Skeletal muscle tissue (tissue), 3 donors: ENCODE measurements at regions not wholly inside any gene's neighbourhood (a gene's known extent, or its start where the extent isn't known, plus 50 kb on each side); places are given as distances from the start of the nearest gene placed in this dataset.

ENCODE experiments used
- H3K27ac ChIP-seq: one replicate; pipeline ENCODE4 v1.7.0; 2013; ENCODE audit warnings: mild to moderate bottlenecking, low read depth, low read length, inconsistent platforms
- H3K27me3 ChIP-seq, 3 donors: one replicate each; pipeline ENCODE4 v1.7.0; 2013; ENCODE audit warnings: low read length in 3 of 3; ENCODE audit not compliant: control insufficient read depth in 3 of 3, insufficient read depth in 3 of 3
- H3K36me3 ChIP-seq, 3 donors: one replicate each; pipeline ENCODE4 v1.7.0; 2013; ENCODE audit warnings: low read length in 3 of 3; ENCODE audit not compliant: control insufficient read depth in 3 of 3, insufficient read depth in 3 of 3
- H3K4me1 ChIP-seq, 3 donors: one replicate each; pipeline ENCODE4 v1.7.0; 2013; ENCODE audit warnings: low read length in 3 of 3, mild to moderate bottlenecking in 3 of 3; ENCODE audit not compliant: control insufficient read depth in 3 of 3, insufficient read depth in 3 of 3
- H3K4me3 ChIP-seq, 3 donors: one replicate each; pipeline ENCODE4 v1.7.0; 2013; ENCODE audit warnings: low read length in 3 of 3
- H3K9ac ChIP-seq, 3 donors: one replicate each; pipeline ENCODE4 v1.7.0; 2013; ENCODE audit warnings: low read length in 3 of 3, mild to moderate bottlenecking in 3 of 3, moderate library complexity in 2 of 3, low read depth in 1 of 3
- H3K9me3 ChIP-seq, 3 donors: one replicate each; pipeline ENCODE4 v1.7.0; 2013; ENCODE audit warnings: low read length in 3 of 3; ENCODE audit not compliant: control insufficient read depth in 3 of 3
- donor health status: Osteomylitis.

- H3K9ac ChIP-seq, result no peak overlapping the region
- H3K36me3 ChIP-seq, result no peaks in the 10 kb centered on the region
- no peaks in the 10 kb centered on the region for H3K9me3 ChIP-seq
- no peaks in the 10 kb centered on the region for H3K4me1 ChIP-seq
- H3K4me3 ChIP-seq, result no peak overlapping the region
- H3K27me3 ChIP-seq, result no peaks in the 10 kb centered on the region
- H3K27ac ChIP-seq, result no peak overlapping the region
Measured at GRCh38 chr3:148150141-148150540, 547.6 kb upstream of the AGTR1 start.

DNA sequence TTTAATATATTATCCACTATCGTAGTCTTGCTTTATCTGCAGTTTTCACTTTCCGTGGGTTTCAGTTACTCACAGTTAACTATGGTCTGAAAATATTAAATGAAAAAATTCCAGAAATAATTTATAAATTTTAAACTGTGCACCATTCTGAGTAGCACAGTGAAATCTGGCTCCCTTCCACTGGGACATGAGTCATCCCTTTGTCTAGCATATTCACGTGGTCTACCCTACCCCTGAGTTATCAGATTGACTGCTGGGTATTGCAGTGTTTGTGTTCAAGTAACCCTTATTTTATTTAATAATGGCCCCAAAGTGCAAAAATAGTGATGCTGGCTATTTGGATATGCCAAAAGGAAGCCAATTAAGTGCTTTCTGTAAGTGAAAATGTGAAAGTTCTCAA, 539.5 kb upstream of the AGTR1 start:
- Histone ChIP-seq H3K9me3 (no peaks in the 10 kb centered on the region), H3K27me3 (no peaks in the 10 kb centered on the region), H3K4me3 (no peak overlapping the region), H3K36me3 (no peaks in the 10 kb centered on the region), H3K9ac (no peak overlapping the region), H3K4me1 (no peaks in the 10 kb centered on the region), H3K27ac (no peak overlapping the region)

GRCh38 chr3:148162132-148162531, 535.6 kb upstream of the AGTR1 start:
- no peaks in the 10 kb centered on the region for H3K36me3 ChIP-seq
- H3K27me3 ChIP-seq, result no peaks in the 10 kb centered on the region
- H3K4me3 ChIP-seq, result no peak overlapping the region
- no peak overlapping the region for H3K27ac ChIP-seq
- no peak overlapping the region for H3K9ac ChIP-seq
- H3K4me1 ChIP-seq, result no peaks in the 10 kb centered on the region
- H3K9me3 ChIP-seq, result no peaks in the 10 kb centered on the region

DNA sequence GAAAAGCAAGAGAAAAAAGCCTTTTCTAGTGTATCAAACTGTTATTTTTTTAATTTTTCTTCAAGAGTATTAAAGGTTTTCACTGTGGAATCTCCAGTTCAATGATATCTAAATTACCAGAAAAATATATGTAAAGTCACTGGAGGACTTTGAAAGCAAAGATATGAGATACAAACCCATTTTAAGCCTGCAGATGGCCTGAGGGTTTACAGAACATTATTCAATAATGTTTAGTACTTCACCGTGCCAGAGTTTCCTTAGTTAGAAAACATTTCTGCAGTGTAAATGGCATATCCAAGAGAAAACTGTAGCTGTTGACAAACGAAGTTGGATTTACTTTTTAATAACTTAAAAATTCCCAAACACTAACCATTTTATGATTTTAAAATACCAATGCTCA, 529.4 kb upstream of the AGTR1 start:
- no peaks in the 10 kb centered on the region for H3K27me3 ChIP-seq
- no peak overlapping the region for H3K27ac ChIP-seq

GRCh38 chr3:148173851-148174250, 523.9 kb upstream of the AGTR1 start:
- Histone ChIP-seq H3K4me3 (no peak overlapping the region), H3K27me3 (no peaks in the 10 kb centered on the region), H3K27ac (no peak overlapping the region), H3K36me3 (no peaks in the 10 kb centered on the region), H3K9me3 (no peaks in the 10 kb centered on the region), H3K9ac (no peak overlapping the region), H3K4me1 (no peaks in the 10 kb centered on the region)

More for the DNA sequence above, 529.4 kb upstream of the AGTR1 start:
- H3K4me3 ChIP-seq, result no peak overlapping the region
- H3K9me3 ChIP-seq, result no peaks in the 10 kb centered on the region
- no peaks in the 10 kb centered on the region for H3K4me1 ChIP-seq
- no peak overlapping the region for H3K9ac ChIP-seq
- no peaks in the 10 kb centered on the region for H3K36me3 ChIP-seq

GRCh38 chr3:148175214-148175613, 522.5 kb upstream of the AGTR1 start:
- H3K9ac ChIP-seq, result no peak overlapping the region
- H3K9me3 ChIP-seq, result no peaks in the 10 kb centered on the region
- no peaks in the 10 kb centered on the region for H3K4me1 ChIP-seq
- H3K27ac ChIP-seq, result no peak overlapping the region
- H3K27me3 ChIP-seq, result no peaks in the 10 kb centered on the region
- H3K4me3 ChIP-seq, result no peak overlapping the region
- H3K36me3 ChIP-seq, result no peaks in the 10 kb centered on the region

- H3K27me3 ChIP-seq, result no peaks in the 10 kb centered on the region
- H3K4me3 ChIP-seq, result no peak overlapping the region
- H3K4me1 ChIP-seq, result no peaks in the 10 kb centered on the region
- H3K9ac ChIP-seq, result no peak overlapping the region
- no peak overlapping the region for H3K27ac ChIP-seq
- H3K9me3 ChIP-seq, result no peaks in the 10 kb centered on the region
- no peaks in the 10 kb centered on the region for H3K36me3 ChIP-seq
Measured at GRCh38 chr3:148178503-148178902, 519.2 kb upstream of the AGTR1 start.

DNA sequence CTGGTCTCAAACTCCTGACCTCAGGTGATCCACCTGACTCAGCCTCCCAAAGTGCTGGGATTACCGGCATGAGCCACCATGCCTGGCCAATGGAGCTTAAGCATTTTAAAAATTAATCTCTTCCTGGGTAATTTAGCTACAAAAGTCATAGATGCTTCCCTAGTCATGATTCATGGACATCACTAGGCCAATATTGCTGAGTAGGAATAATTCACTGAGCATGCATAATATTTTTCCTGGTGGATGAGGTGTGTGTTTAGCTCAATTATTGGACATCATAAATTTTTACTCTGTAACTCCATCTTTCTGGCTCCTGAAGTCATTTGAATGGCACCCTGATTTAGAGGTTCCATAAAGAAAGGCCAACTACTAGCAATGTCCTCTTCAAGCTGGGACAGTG, 512.9 kb upstream of the AGTR1 start:
- no peak overlapping the region for H3K9ac ChIP-seq
- no peak overlapping the region for H3K4me3 ChIP-seq
- no peaks in the 10 kb centered on the region for H3K9me3 ChIP-seq
- no peaks in the 10 kb centered on the region for H3K27me3 ChIP-seq
- no peak overlapping the region for H3K27ac ChIP-seq
- H3K36me3 ChIP-seq, result no peaks in the 10 kb centered on the region
- no peaks in the 10 kb centered on the region for H3K4me1 ChIP-seq

GRCh38 chr3:148186881-148187280, 510.8 kb upstream of the AGTR1 start:
- H3K27me3 ChIP-seq, result no peaks in the 10 kb centered on the region

DNA sequence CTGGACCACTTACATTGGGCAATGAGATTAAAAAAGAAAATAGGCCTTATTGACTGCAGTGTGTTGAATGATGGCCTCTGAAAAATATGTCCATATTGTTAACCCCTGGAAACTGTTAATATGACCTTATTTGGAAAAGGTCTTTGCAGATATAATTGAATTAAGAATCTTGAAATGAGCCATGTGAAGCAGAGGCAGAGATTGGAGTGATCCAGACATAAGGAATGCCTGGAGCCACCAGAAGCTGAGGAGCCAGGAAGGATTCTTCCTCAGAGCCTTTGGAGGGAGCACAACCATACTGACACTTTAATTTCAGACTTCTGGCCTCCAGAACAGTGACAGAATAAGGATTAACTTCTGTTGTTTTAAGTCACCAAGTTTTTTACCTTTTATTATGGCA, 510.4 kb upstream of the AGTR1 start:
- Histone ChIP-seq H3K27ac (no peak overlapping the region), H3K4me3 (no peak overlapping the region), H3K9me3 (no peaks in the 10 kb centered on the region), H3K36me3 (no peaks in the 10 kb centered on the region), H3K27me3 (no peaks in the 10 kb centered on the region), H3K4me1 (no peaks in the 10 kb centered on the region), H3K9ac (no peak overlapping the region)

More at GRCh38 chr3:148186881-148187280, 510.8 kb upstream of the AGTR1 start:
- Histone ChIP-seq H3K4me3 (no peak overlapping the region), H3K4me1 (no peaks in the 10 kb centered on the region), H3K9ac (no peak overlapping the region), H3K9me3 (no peaks in the 10 kb centered on the region), H3K27ac (no peak overlapping the region), H3K36me3 (no peaks in the 10 kb centered on the region)

- H3K9ac ChIP-seq, result no peak overlapping the region
- H3K9me3 ChIP-seq, result no peaks in the 10 kb centered on the region
- H3K27me3 ChIP-seq, result no peaks in the 10 kb centered on the region
- H3K36me3 ChIP-seq, result no peaks in the 10 kb centered on the region
- H3K27ac ChIP-seq, result no peak overlapping the region
- no peaks in the 10 kb centered on the region for H3K4me1 ChIP-seq
- no peak overlapping the region for H3K4me3 ChIP-seq
Measured at GRCh38 chr3:148190441-148190990, 507.2 kb upstream of the AGTR1 start.
